ENCODE measurements at regions not wholly inside any gene's neighbourhood (a gene's known extent, or its start where the extent isn't known, plus 50 kb on each side); places are given as distances from the start of the nearest gene placed in this dataset.

- no peak for TF ChIP-seq ATF2 (IDR thresholded peaks at IDR 0.05; ENCODE audit: low read length)
- TF ChIP-seq EGR1 (IDR thresholded peaks at IDR 0.05; ENCODE audit: borderline replicate concordance, low read depth, low read length), result no peak
Observed at GRCh38 chr6:150495126-150495525, 104.6 kb upstream of the PLEKHG1 start (continued).

Data from H1 (cell line).